GM19351 (cell line): ENCODE measurements at regions not wholly inside any gene's neighbourhood (a gene's known extent, or its start where the extent isn't known, plus 50 kb on each side); places are given as distances from the start of the nearest gene placed in this dataset.

Experiments used
- ATAC-seq: cut with Tn5 transposase; IDR thresholded peaks from one replicate; pipeline ENCODE4 v1.9.1; 2021; ENCODE audit warnings: mild to moderate bottlenecking, moderate library complexity; ENCODE audit not compliant: unreplicated experiment

DNA sequence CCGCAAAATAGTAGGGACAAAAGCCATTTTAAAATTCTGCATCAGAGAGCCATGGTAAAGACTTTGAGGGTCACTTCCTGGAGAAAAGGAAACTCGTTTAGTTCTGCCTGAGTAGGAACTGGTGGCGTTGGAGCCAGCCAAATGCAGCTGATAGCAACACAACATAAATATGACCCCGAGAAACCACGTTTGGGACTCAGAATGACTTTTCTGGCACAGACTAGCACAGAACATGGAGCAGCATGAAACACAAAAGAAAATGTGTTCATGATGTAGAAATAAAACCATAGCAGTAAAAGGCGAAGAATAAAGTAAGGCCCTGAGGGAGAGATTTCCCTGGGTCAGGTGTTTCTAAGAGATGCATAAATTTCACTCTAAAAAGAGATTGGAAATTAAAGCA, 149.2 kb upstream of the KLHL29 start:
- no peak for ATAC-seq

GRCh38 chr2:23237147-23237546, 147.8 kb upstream of the KLHL29 start:
- ATAC-seq = no peak

DNA sequence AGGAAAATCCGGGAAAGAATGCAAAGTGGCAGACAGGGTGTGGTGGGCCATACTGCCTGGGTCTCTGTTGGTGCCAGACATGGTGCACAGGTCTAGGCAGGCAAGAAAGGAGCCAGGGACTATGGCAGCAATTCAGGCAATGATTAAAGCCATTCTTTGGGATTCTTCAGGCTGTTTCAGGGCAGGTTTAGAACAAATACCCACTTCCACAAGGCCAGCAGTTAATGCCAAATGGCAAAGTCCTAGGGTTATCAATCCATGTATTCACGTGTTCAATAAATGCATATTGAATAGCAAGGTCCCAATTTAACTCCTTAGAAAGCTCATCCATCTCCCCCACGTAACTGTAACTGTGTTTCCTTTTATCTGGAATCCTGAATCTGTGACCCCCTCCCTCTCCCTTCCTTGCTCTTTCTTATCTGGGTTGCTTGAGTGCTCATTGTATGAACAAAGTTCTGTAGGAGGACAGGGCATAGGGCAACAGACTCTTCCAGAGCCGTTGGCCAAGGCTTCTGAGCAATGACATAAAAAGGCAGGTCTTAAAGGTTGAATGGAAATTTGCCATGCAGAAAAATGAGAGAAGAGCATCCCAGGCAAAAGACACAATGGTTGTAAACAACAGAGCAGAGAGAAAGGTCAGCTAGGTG, 146.8 kb upstream of the KLHL29 start:
- no peak for ATAC-seq

GRCh38 chr2:23239374-23239773, 145.6 kb upstream of the KLHL29 start:
- no peak for ATAC-seq

GRCh38 chr2:23241121-23241520, 143.9 kb upstream of the KLHL29 start:
- no peak for ATAC-seq

DNA sequence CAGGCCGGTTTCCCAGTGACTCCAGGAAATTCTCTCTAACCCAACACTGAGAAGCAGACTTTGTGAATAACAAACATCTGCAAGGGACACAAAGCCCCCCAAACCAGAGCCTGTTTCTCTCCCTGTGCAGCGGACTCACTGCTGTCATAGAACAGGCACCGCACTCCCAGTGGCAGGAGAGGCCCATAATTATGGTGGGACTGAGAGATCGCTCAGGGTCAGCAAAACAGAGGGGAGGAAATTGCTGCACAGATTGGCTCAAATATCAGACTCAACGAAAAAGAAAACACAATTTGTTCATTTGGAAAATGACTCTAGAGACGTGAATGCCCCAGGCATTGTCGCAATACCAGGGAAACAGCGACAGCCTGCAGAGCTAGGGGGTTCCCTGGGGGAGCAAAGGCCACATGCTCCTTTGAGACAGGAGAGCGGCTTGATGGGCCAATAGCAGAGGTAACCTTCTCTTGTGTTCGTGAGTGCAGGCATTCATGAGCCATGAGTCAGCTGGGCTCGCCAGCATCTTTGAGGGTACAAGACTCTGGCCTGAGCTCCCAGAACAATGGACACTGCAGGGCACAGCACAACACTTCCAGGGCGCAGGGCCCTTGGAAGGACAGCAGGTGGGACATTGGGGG, 143.3 kb upstream of the KLHL29 start:
- no peak for ATAC-seq

GRCh38 chr2:23243073-23243659, 141.8 kb upstream of the KLHL29 start:
- ATAC-seq = no peak

DNA sequence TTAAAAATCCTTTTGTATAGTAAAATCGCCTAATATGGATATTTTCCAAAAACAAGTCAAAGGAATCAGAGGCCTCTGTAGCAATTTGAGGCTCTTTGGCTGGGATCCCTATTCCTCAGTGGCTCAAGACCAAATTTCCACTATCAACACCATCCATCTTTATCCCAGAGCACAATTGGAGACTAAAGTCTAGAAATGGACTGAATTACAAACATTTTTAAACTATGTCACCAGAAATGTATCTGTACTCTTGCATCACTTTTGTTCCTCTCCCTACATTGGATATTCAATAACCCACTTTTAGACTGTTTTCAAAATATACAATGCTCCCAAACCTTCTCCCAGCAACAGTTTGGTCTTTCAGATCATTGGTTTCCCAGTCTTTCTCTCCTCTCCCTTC, 140.4 kb upstream of the KLHL29 start:
- no peak for ATAC-seq

DNA sequence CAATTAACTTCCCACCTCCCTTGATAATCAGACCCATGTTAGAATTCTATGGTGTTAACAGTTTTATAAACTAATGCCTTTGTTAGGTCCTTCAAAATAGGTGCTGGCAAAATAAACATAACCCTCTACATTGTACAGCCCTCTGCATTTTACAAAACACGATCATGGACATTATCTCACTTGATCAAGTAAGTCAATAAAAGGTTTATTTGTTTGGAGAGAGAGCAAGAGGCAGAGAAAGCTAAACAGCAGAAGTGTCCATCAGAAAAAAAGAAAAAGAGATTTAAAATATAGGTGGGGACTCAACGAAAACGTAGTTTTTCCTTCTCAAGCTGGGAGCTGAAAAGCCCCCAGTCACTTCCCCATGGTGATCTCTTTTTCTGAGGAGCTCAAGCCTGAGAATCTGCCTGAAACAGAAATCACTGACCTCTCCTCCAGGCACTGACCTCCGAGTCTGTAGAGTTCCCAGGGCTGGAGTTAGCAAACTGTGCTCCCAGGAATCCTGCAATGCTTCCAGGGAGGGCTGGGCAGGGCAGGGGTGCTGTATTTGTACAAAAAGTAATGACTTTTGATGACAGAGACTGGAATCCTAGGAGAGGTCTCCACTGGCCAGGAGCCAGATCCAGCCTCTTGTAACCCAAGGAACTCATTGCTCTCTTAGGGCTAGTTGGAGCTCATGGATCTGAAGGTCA, 137.8 kb upstream of the KLHL29 start:
- no peak for ATAC-seq

- no peak for ATAC-seq
Measured at GRCh38 chr2:23248667-23249066, 136.3 kb upstream of the KLHL29 start.

GRCh38 chr2:23249348-23249747, 135.6 kb upstream of the KLHL29 start:
- ATAC-seq = no peak

DNA sequence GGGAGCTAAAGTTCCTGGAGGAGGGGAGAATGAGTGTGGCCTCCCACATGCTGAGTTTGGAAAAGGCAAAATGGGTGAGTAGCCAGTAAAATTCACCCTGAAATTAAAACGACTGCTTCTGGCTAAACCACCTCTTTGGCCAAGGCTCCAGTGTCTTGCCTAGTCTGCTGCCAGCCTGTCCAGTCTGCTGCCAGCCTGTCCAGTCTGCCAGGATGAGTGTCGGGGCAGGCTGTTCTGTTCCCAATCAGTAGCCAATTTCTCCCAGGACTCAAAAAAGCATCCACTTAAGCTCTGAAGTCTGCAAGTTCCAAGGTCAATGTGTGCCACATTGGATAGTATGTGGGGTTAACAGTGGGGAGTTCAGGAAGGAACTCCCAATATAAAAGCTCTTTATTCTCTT, 134.6 kb upstream of the KLHL29 start:
- ATAC-seq = no peak

DNA sequence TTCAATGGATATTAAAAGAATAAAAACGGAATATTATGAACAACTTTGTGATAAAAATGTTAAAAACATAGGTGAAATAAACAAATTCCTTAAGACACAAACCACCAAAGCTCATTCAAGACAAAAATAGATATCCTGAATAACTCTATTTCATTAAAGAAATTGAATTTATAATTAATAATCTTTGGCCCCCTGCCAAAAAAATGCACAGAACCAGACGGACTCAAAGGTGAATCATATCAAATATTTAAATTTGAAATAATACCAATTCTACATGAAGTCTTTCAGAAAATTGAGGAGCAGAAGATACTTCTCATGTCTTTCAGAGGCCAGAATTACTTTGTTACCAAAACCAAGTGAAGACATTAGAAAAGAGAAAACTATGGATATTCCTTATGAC, 128.3 kb upstream of the KLHL29 start:
- no peak for ATAC-seq

GRCh38 chr2:23260621-23261020, 124.4 kb upstream of the KLHL29 start:
- ATAC-seq = no peak

GRCh38 chr2:23268467-23269263, 116.3 kb upstream of the KLHL29 start:
- no peak for ATAC-seq

DNA sequence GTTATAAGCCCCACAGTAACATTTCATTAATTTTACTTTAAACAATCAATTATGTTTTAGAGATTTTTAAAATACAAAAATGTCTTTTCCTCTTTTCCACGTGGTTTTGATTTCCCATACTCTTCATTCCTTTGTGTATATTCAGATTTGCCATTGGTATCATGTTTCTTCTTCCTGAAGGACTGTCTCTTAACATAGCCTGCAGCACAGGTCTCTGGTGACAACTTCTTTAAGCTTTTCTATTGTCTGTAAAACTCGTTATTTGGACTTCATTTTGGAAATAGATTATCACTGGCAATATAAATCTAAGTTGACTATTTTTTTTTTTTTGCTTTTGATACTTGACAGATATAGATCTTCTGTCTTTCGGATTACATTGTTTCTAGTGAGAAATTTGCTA, 115.2 kb upstream of the KLHL29 start:
- ATAC-seq = no peak

- ATAC-seq = no peak
Measured at GRCh38 chr2:23270810-23271209, 114.2 kb upstream of the KLHL29 start.

DNA sequence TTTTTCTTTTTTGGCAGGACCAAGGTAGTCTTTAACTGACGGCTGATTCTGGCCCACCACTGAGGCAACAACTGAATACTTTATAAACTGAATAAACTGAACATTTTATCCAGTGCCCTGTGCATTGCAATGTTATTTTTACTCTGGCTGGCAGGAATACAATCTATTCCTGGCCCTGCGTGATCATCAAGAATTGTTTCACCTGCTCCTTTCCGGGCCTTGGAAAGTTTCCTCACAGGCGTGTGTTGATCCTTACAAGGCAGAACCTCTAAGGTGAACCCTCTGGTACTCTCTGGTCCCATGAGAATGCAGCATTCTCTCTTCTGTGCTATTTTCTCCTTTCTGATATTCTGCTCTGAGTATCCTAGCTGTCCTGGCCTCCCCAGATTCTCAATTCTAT, 113.7 kb upstream of the KLHL29 start:
- no peak for ATAC-seq

DNA sequence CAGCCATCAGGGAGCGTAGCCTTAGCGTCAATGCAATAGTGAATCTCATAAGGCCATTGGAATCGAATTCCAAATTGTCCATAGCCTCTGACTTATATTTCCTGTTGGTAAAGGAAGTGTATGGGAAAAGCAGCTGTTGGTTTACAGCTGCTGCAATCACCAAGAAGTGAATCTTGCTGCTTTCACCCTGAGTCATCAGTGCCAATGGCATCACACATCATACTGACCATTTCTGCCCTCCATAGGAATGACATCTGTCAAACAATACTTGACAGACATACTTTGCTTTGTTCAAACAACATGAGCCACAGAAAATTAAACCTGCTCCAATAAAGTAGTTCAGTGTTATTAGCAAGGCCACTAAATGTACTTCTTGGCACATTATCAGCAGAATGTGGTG, 111.2 kb upstream of the KLHL29 start:
- ATAC-seq = no peak

- ATAC-seq = no peak
Measured at GRCh38 chr2:23280401-23280800, 104.6 kb upstream of the KLHL29 start.

GRCh38 chr2:23283653-23284052, 101.3 kb upstream of the KLHL29 start:
- no peak for ATAC-seq
